NB4 (cell line): ENCODE measurements at regions not wholly inside any gene's neighbourhood (a gene's known extent, or its start where the extent isn't known, plus 50 kb on each side); places are given as distances from the start of the nearest gene placed in this dataset.

Source experiments
- POLR2A ChIP-seq: IDR thresholded peaks from 2 replicates; pipeline ENCODE4 v1.6.1; 2011; ENCODE audit warnings: mild to moderate bottlenecking; ENCODE audit not compliant: insufficient read length; ENCODE audit errors: extremely low read depth
- TF ChIP-seq, protein P1 (sequence below): IDR thresholded peaks from one replicate; pipeline ENCODE4 v1.5.1; 2012; ENCODE audit warnings: low read depth, low read length
- TF ChIP-seq, protein P2 (sequence below): IDR thresholded peaks from 2 replicates; pipeline ENCODE4 v1.6.1; 2011; ENCODE audit warnings: low read depth, low read length

DNA sequence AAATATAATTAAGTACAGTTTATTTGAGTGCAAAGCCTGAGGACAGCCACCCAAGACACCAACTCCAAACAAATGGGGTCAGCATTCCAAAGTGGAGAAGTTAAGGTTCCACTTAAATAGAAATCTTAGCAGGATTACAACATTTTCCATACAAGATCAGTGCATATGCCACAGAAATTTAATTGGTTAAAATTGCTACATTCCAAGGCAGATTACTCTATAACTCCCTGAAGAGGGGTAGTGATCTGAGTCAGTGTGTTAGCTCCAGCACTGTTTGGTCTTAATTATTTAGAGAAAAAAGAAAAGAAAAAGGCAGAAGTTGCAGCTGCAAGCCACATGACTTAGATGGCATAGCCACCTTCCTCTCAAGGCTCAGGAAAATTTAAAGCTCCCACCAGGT lies 297.5 kb downstream of the HHIPL2 start:
- TF ChIP-seq, protein P1, sequence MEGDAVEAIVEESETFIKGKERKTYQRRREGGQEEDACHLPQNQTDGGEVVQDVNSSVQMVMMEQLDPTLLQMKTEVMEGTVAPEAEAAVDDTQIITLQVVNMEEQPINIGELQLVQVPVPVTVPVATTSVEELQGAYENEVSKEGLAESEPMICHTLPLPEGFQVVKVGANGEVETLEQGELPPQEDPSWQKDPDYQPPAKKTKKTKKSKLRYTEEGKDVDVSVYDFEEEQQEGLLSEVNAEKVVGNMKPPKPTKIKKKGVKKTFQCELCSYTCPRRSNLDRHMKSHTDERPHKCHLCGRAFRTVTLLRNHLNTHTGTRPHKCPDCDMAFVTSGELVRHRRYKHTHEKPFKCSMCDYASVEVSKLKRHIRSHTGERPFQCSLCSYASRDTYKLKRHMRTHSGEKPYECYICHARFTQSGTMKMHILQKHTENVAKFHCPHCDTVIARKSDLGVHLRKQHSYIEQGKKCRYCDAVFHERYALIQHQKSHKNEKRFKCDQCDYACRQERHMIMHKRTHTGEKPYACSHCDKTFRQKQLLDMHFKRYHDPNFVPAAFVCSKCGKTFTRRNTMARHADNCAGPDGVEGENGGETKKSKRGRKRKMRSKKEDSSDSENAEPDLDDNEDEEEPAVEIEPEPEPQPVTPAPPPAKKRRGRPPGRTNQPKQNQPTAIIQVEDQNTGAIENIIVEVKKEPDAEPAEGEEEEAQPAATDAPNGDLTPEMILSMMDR, result no peak
- no peak for TF ChIP-seq POLR2A
- TF ChIP-seq, protein P2, sequence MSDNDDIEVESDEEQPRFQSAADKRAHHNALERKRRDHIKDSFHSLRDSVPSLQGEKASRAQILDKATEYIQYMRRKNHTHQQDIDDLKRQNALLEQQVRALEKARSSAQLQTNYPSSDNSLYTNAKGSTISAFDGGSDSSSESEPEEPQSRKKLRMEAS, result no peak
